Gastrocnemius medialis (tissue), 4 donors: ENCODE measurements at regions not wholly inside any gene's neighbourhood (a gene's known extent, or its start where the extent isn't known, plus 50 kb on each side); places are given as distances from the start of the nearest gene placed in this dataset.

Experiments
- ATAC-seq, 2 donors: fragments of 150-250 bp; one replicate each; pipeline ENCODE4 v1.9.1; 2016
- DNase-seq, 2 donors: peaks; one replicate each; pipeline ENCODE4 v3.0.0-alpha.2; 2019
- H3K27ac ChIP-seq, 4 donors: fragments of 200-600 bp; sonication (generic); 1 replicate in 1 of 4; 2 replicates in 3 of 4; pipeline ENCODE4 v1.5.1; 2016 to 2018; ENCODE audit warnings: mild to moderate bottlenecking in 2 of 4, moderate library complexity in 1 of 4
- H3K27me3 ChIP-seq, 3 donors: fragments of 200-600 bp; sonication (generic) in 2 of 3; 1 replicate in 1 of 3; 2 replicates in 2 of 3; pipeline versions ENCODE4 v1.5.1 to v1.6.0; 2016 to 2019; ENCODE audit warnings: mild to moderate bottlenecking in 1 of 3, moderate library complexity in 1 of 3
- H3K36me3 ChIP-seq, 2 donors: fragments of 200-600 bp; sonication (generic) in 1 of 2; one replicate each; pipeline ENCODE4 v1.5.1; 2017 to 2018
- H3K4me1 ChIP-seq, 2 donors: fragments of 200-600 bp; sonication (generic) in 1 of 2; one replicate each; pipeline ENCODE4 v1.5.1; 2016 to 2017; ENCODE audit warnings: mild to moderate bottlenecking in 2 of 2
- H3K4me3 ChIP-seq, 4 donors: fragments of 200-600 bp; sonication (generic) in 3 of 4; 1 replicate in 1 of 4; 2 replicates in 3 of 4; pipeline ENCODE4 v1.5.1; 2016 to 2019; ENCODE audit warnings: mild to moderate bottlenecking in 2 of 4
- H3K9me3 ChIP-seq, 3 donors: fragments of 200-600 bp; sonication (generic) in 2 of 3; 1 replicate in 1 of 3; 2 replicates in 2 of 3; pipeline ENCODE4 v1.5.1; 2016 to 2019
- CTCF ChIP-seq, 5 experiments: fragments of 450-650 bp in 3 of 5; fragments of 200-600 bp in 2 of 5; sonication (generic) in 2 of 5; IDR thresholded peaks in 4 of 5; conservative IDR thresholded peaks in 1 of 5; 1 replicate in 4 of 5; 2 replicates in 1 of 5; pipeline ENCODE4 v1.5.1; 2016 to 2019; ENCODE audit warnings: antibody characterized with exemption in 5 of 5, mild to moderate bottlenecking in 3 of 5, moderate library complexity in 3 of 5
- POLR2A ChIP-seq, 2 donors: fragments of 450-650 bp; IDR thresholded peaks; one replicate each; pipeline ENCODE4 v1.6.1; 2017; ENCODE audit warnings: antibody characterized with exemption in 2 of 2, mild to moderate bottlenecking in 2 of 2, moderate library complexity in 2 of 2
- in situ Hi-C, 4 donors: fragments of 200-750 bp; cut with MboI; loops; one replicate each; pipeline versions ENCODE4 v1.15.0 to v1.8.0; 2017; ENCODE audit warnings: low sequenced_read_pairs in 4 of 4
- intact Hi-C: fragments of 100-400 bp; cut with DNase I; formaldehyde crosslinking; loops from one replicate; pipeline ENCODE4 v1.15.1; 2023; ENCODE audit warnings: low total_unique reads

- Histone ChIP-seq H3K4me1 (no peaks in the 10 kb centered on the region), H3K9me3 (no peaks in the 10 kb centered on the region), H3K27ac (no peak overlapping the region), H3K36me3 (no peaks in the 10 kb centered on the region), H3K4me3 (no peak overlapping the region), H3K27me3 (no peaks in the 10 kb centered on the region)
- intact Hi-C loops (no loop called here), in situ Hi-C loops (loop anchor here in 1 of 4 donors (25.0 kb wide), 1 partner anchor 1246 kb away; no protein-coding TSS in a partner anchor)
- ATAC-seq (no peak), DNase-seq (no peak)
- TF ChIP-seq POLR2A (IDR thresholded peaks at IDR 0.05) (no peak), CTCF (IDR thresholded peaks at IDR 0.05 in 4 of 5, conservative IDR thresholded peaks at IDR 0.05 in 1 of 5) (no peak)
These were observed 93.0 kb downstream of the SLC25A47 start for GRCh38 chr14:100416081-100416680.

- intact Hi-C loops = no loop called here
- no peak for TF ChIP-seq POLR2A (IDR thresholded peaks at IDR 0.05)
- TF ChIP-seq CTCF (IDR thresholded peaks at IDR 0.05 in 4 of 5, conservative IDR thresholded peaks at IDR 0.05 in 1 of 5) = peak in 1 of 5 experiments; percentile 28
- Histone ChIP-seq H3K9me3 (no peaks in the 10 kb centered on the region), H3K4me3 (no peak overlapping the region), H3K27me3 (no peaks in the 10 kb centered on the region), H3K27ac (no peak overlapping the region), H3K4me1 (no peaks in the 10 kb centered on the region), H3K36me3 (no peaks in the 10 kb centered on the region)
- DNase-seq = peak; percentile 14 to 43
- in situ Hi-C loops = loop anchor here in 1 of 4 donors (25.0 kb wide), 1 partner anchor 1245 kb away; no protein-coding TSS in a partner anchor
- peak; percentile 69 to 75 for ATAC-seq
These were observed 94.1 kb downstream of the SLC25A47 start for GRCh38 chr14:100416921-100417860.

- ATAC-seq (no peak), DNase-seq (no peak)
- no peak overlapping the region for H3K4me3 ChIP-seq
- H3K4me1 ChIP-seq = no peaks in the 10 kb centered on the region
- H3K27ac ChIP-seq = no peak overlapping the region
- intact Hi-C loops (no loop called here), in situ Hi-C loops (loop anchor here in 1 of 4 donors (25.0 kb wide), 1 partner anchor 1242 kb away; no protein-coding TSS in a partner anchor)
- no peaks in the 10 kb centered on the region for H3K36me3 ChIP-seq
- no peaks in the 10 kb centered on the region for H3K27me3 ChIP-seq
- H3K9me3 ChIP-seq = no peaks in the 10 kb centered on the region
- TF ChIP-seq CTCF (IDR thresholded peaks at IDR 0.05 in 4 of 5, conservative IDR thresholded peaks at IDR 0.05 in 1 of 5) = no peak
- TF ChIP-seq POLR2A (IDR thresholded peaks at IDR 0.05) = no peak
These were observed 96.7 kb downstream of the SLC25A47 start for GRCh38 chr14:100419856-100420255.

- no peak overlapping the region for H3K27ac ChIP-seq
- H3K4me1 ChIP-seq = no peaks in the 10 kb centered on the region
- no peaks in the 10 kb centered on the region for H3K27me3 ChIP-seq
- DNase-seq = no peak
- H3K36me3 ChIP-seq = no peaks in the 10 kb centered on the region
- TF ChIP-seq CTCF (IDR thresholded peaks at IDR 0.05 in 4 of 5, conservative IDR thresholded peaks at IDR 0.05 in 1 of 5) (no peak), POLR2A (IDR thresholded peaks at IDR 0.05) (no peak)
- ATAC-seq = no peak
- in situ Hi-C loops (loop anchor here in 1 of 4 donors (25.0 kb wide), 1 partner anchor 1240 kb away; no protein-coding TSS in a partner anchor), intact Hi-C loops (no loop called here)
- no peak overlapping the region for H3K4me3 ChIP-seq
- no peaks in the 10 kb centered on the region for H3K9me3 ChIP-seq
These were observed 98.8 kb downstream of the SLC25A47 start for GRCh38 chr14:100421756-100422470.
